Epithelial cell of esophagus (primary cell): ENCODE measurements at regions not wholly inside any gene's neighbourhood (a gene's known extent, or its start where the extent isn't known, plus 50 kb on each side); places are given as distances from the start of the nearest gene placed in this dataset.
A peak's percentile ranks its signal among the peaks of the same experiment; 100 is the strongest.

Experiments
- DNase-seq: peaks from one replicate; pipeline ENCODE4 v3.0.0; 2010; ENCODE audit warnings: low read depth
- H3K4me3 ChIP-seq: 2 replicates; pipeline ENCODE4 v1.5.1; 2011; ENCODE audit warnings: mild to moderate bottlenecking, low read length, control low read depth
- CTCF ChIP-seq: IDR thresholded peaks from 2 replicates; pipeline ENCODE4 v1.5.1; 2011; ENCODE audit warnings: low read depth, mild to moderate bottlenecking, low read length, control low read depth, inconsistent platforms; ENCODE audit not compliant: insufficient read depth; ENCODE audit errors: missing control alignments

- no peak overlapping the region for H3K4me3 ChIP-seq
- DNase-seq = no peak
- no peak for TF ChIP-seq CTCF
These were observed 235.6 kb upstream of the RBBP8 start for GRCh38 chr18:22697561-22697960.

GRCh38 chr18:22698711-22699110 is 234.4 kb upstream of the RBBP8 start:
- H3K4me3 ChIP-seq = no peak overlapping the region
- DNase-seq = peak; percentile 79
- TF ChIP-seq CTCF = no peak

- no peak for DNase-seq
- no peak overlapping the region for H3K4me3 ChIP-seq
- no peak for TF ChIP-seq CTCF
These were observed 233.5 kb upstream of the RBBP8 start for GRCh38 chr18:22699629-22700028.

- H3K4me3 ChIP-seq = no peak overlapping the region
- TF ChIP-seq CTCF = no peak
- no peak for DNase-seq
These were observed 232.2 kb upstream of the RBBP8 start for GRCh38 chr18:22700920-22701319.

GRCh38 chr18:22701326-22701725 is 231.8 kb upstream of the RBBP8 start:
- H3K4me3 ChIP-seq = no peak overlapping the region
- no peak for DNase-seq
- TF ChIP-seq CTCF = no peak

- no peak for DNase-seq
- no peak overlapping the region for H3K4me3 ChIP-seq
- no peak for TF ChIP-seq CTCF
These were observed 231.3 kb upstream of the RBBP8 start for GRCh38 chr18:22701795-22702194.

- DNase-seq = no peak
- no peak for TF ChIP-seq CTCF
- H3K4me3 ChIP-seq = no peak overlapping the region
These were observed 230.3 kb upstream of the RBBP8 start for GRCh38 chr18:22702806-22703205.
